Vagina (tissue), 2 donors: ENCODE measurements at regions not wholly inside any gene's neighbourhood (a gene's known extent, or its start where the extent isn't known, plus 50 kb on each side); places are given as distances from the start of the nearest gene placed in this dataset.

Experiments used
- DNase-seq, 2 donors: peaks; one replicate each; pipeline ENCODE4 v3.0.0-alpha.2; 2017; ENCODE audit errors: extremely low spot score in 2 of 2
- H3K27ac ChIP-seq: fragments of 200-600 bp; sonication (generic); one replicate; pipeline ENCODE4 v1.5.1; 2019
- H3K27me3 ChIP-seq: fragments of 200-600 bp; sonication (generic); one replicate; pipeline ENCODE4 v1.5.1; 2019
- H3K36me3 ChIP-seq, 2 donors: fragments of 200-600 bp; sonication (generic); one replicate each; pipeline ENCODE4 v1.5.1; 2017 to 2019
- H3K4me1 ChIP-seq: fragments of 200-600 bp; sonication (generic); one replicate; pipeline ENCODE4 v1.5.1; 2019
- H3K4me3 ChIP-seq, 2 donors: fragments of 200-600 bp; sonication (generic); 1 replicate in 1 of 2; 2 replicates in 1 of 2; pipeline ENCODE4 v1.5.1; 2016 to 2019
- H3K9me3 ChIP-seq: fragments of 200-600 bp; sonication (generic); one replicate; pipeline ENCODE4 v1.5.1; 2019
- POLR2A ChIP-seq, 2 donors: fragments of 450-650 bp; IDR thresholded peaks; one replicate each; pipeline ENCODE4 v1.6.1; 2017; ENCODE audit warnings: antibody characterized with exemption in 2 of 2, mild to moderate bottlenecking in 2 of 2, moderate library complexity in 2 of 2
- POLR2AphosphoS5 ChIP-seq, 2 donors: sonication (generic); formaldehyde crosslinking; IDR thresholded peaks; one replicate each; pipeline ENCODE4 v1.9.0; 2017; ENCODE audit warnings: antibody characterized with exemption in 2 of 2, mild to moderate bottlenecking in 2 of 2, low read depth in 1 of 2; ENCODE audit not compliant: insufficient read depth in 1 of 2
- intact Hi-C: fragments of 100-400 bp; cut with DNase I; formaldehyde crosslinking; loops from one replicate; pipeline ENCODE4 v1.15.1; 2023
- TF ChIP-seq, protein P1 (sequence below), 3 experiments: fragments of 450-650 bp in 2 of 3; fragments of 200-600 bp in 1 of 3; sonication (generic) in 1 of 3; IDR thresholded peaks; one replicate each; pipeline ENCODE4 v1.5.1; 2017 to 2019; ENCODE audit warnings: antibody characterized with exemption in 3 of 3, mild to moderate bottlenecking in 2 of 3, moderate library complexity in 2 of 3

GRCh38 chr3:152516216-152516615 lies 247.5 kb downstream of the MBNL1 start:
- Histone ChIP-seq H3K27me3 (no peaks in the 10 kb centered on the region), H3K36me3 (no peaks in the 10 kb centered on the region), H3K4me1 (no peaks in the 10 kb centered on the region), H3K4me3 (no peak overlapping the region), H3K9me3 (no peaks in the 10 kb centered on the region), H3K27ac (no peak overlapping the region)
- intact Hi-C loops, result no loop called here
- TF ChIP-seq POLR2AphosphoS5 (IDR thresholded peaks at IDR 0.05; ENCODE audit: insufficient read depth in 1 of 2, low read depth in 1 of 2), result no peak
- no peak for TF ChIP-seq POLR2A (IDR thresholded peaks at IDR 0.05)
- TF ChIP-seq, protein P1, sequence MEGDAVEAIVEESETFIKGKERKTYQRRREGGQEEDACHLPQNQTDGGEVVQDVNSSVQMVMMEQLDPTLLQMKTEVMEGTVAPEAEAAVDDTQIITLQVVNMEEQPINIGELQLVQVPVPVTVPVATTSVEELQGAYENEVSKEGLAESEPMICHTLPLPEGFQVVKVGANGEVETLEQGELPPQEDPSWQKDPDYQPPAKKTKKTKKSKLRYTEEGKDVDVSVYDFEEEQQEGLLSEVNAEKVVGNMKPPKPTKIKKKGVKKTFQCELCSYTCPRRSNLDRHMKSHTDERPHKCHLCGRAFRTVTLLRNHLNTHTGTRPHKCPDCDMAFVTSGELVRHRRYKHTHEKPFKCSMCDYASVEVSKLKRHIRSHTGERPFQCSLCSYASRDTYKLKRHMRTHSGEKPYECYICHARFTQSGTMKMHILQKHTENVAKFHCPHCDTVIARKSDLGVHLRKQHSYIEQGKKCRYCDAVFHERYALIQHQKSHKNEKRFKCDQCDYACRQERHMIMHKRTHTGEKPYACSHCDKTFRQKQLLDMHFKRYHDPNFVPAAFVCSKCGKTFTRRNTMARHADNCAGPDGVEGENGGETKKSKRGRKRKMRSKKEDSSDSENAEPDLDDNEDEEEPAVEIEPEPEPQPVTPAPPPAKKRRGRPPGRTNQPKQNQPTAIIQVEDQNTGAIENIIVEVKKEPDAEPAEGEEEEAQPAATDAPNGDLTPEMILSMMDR (IDR thresholded peaks at IDR 0.05), result no peak
- no peak for DNase-seq

DNA sequence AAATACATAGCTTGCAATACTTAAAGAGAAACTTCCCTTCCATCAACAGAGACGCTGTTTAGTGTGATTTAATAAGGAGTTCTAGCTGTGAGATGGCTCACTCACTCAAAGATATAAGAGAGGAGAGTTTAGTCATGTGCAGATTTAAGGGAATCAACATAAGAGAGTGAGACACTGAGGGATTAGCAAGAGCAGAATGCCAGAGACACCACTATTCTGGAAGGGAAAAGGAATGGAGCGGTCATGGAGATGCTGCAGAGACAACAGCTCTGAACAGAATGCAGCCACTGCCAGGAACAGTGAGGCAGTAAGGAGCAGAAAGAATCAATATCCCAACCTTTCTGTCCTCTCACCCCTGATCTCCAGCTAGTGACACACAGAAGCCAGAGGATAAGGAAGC lies 248.8 kb downstream of the MBNL1 start:
- Histone ChIP-seq H3K4me1 (no peaks in the 10 kb centered on the region), H3K9me3 (no peaks in the 10 kb centered on the region), H3K27me3 (no peaks in the 10 kb centered on the region), H3K27ac (no peak overlapping the region), H3K36me3 (no peaks in the 10 kb centered on the region), H3K4me3 (no peak overlapping the region)
- intact Hi-C loops, result no loop called here
- TF ChIP-seq POLR2AphosphoS5 (IDR thresholded peaks at IDR 0.05; ENCODE audit: insufficient read depth in 1 of 2, low read depth in 1 of 2) (no peak), POLR2A (IDR thresholded peaks at IDR 0.05) (no peak)
- TF ChIP-seq, protein P1 (IDR thresholded peaks at IDR 0.05), result no peak
- no peak for DNase-seq

DNA sequence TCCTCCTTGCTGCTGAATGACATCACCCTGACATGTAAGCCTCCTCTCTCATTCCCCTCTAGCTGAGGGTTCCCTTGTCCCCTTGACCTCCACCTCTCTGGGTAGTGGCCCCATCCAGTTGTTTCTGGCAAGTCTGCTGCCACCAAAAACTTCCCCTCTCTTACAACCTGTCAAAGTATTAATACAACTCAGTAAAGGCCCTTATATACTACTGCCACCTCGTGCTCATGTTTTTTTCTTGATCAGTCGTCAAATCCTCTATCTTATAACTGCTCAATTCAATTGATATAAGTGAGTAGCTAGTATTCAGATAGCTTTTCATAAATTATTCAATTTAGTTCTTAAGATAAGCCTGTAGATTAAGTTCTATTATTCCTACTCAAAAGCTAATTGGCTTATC lies 249.6 kb downstream of the MBNL1 start:
- no peak for TF ChIP-seq POLR2A (IDR thresholded peaks at IDR 0.05)
- TF ChIP-seq, protein P1 (IDR thresholded peaks at IDR 0.05), result no peak
- TF ChIP-seq POLR2AphosphoS5 (IDR thresholded peaks at IDR 0.05; ENCODE audit: insufficient read depth in 1 of 2, low read depth in 1 of 2), result no peak
- Histone ChIP-seq H3K4me1 (no peaks in the 10 kb centered on the region), H3K27ac (no peak overlapping the region), H3K9me3 (no peaks in the 10 kb centered on the region), H3K36me3 (no peaks in the 10 kb centered on the region), H3K4me3 (no peak overlapping the region), H3K27me3 (no peaks in the 10 kb centered on the region)
- intact Hi-C loops, result no loop called here
- no peak for DNase-seq

DNA sequence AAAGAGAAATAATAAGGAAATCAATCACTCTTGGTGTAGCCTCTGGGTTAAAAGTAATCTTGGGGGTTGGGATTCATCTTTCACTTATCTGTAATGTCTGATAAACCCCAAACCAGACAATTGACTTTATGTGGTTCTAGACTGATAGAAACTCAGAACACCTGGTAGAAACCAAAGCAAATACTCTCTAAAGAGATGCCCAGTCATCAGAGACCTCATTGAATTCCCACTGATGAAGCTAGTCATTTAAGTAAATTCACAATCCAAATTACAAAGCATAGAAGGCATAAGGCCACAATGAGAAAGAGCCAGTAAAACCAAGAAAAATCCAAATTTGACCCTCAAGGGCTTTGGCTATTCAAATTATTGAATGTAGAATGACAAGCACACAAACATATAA lies 250.6 kb downstream of the MBNL1 start:
- H3K36me3 ChIP-seq, result no peaks in the 10 kb centered on the region
- intact Hi-C loops, result no loop called here
- no peak for DNase-seq
- H3K4me3 ChIP-seq, result no peak overlapping the region
- no peaks in the 10 kb centered on the region for H3K27me3 ChIP-seq
- H3K27ac ChIP-seq, result no peak overlapping the region
- TF ChIP-seq, protein P1 (IDR thresholded peaks at IDR 0.05), result no peak
- TF ChIP-seq POLR2AphosphoS5 (IDR thresholded peaks at IDR 0.05; ENCODE audit: insufficient read depth in 1 of 2, low read depth in 1 of 2) (no peak), POLR2A (IDR thresholded peaks at IDR 0.05) (no peak)
- no peaks in the 10 kb centered on the region for H3K4me1 ChIP-seq
- H3K9me3 ChIP-seq, result no peaks in the 10 kb centered on the region

GRCh38 chr3:152522036-152522435 lies 253.3 kb downstream of the MBNL1 start:
- H3K36me3 ChIP-seq, result no peaks in the 10 kb centered on the region
- no peaks in the 10 kb centered on the region for H3K27me3 ChIP-seq
- intact Hi-C loops, result loop anchor here (5.0 to 10.0 kb wide), 2 partner anchors 47 to 710 kb away; partner anchors contain the start of gene AADAC
- TF ChIP-seq POLR2A (IDR thresholded peaks at IDR 0.05), result no peak
- TF ChIP-seq, protein P1 (IDR thresholded peaks at IDR 0.05), result no peak
- no peak for TF ChIP-seq POLR2AphosphoS5 (IDR thresholded peaks at IDR 0.05; ENCODE audit: insufficient read depth in 1 of 2, low read depth in 1 of 2)
- H3K27ac ChIP-seq, result no peak overlapping the region
- DNase-seq, result no peak
- no peaks in the 10 kb centered on the region for H3K4me1 ChIP-seq
- H3K9me3 ChIP-seq, result no peaks in the 10 kb centered on the region
- H3K4me3 ChIP-seq, result no peak overlapping the region
